Left lung (tissue), 4 donors: ENCODE measurements at regions not wholly inside any gene's neighbourhood (a gene's known extent, or its start where the extent isn't known, plus 50 kb on each side); places are given as distances from the start of the nearest gene placed in this dataset.
"Not testable (repeated sequence)": the region's sequence is repeated elsewhere in the genome, so short reads cannot be mapped to it uniquely, and the experiment has no call there.

Experiments used
- ATAC-seq: fragments of 200-7000 bp; cut with Tn5 transposase; one replicate; pipeline ENCODE4 v1.9.1; 2020; ENCODE audit warnings: moderate library complexity
- DNase-seq, 4 donors: peaks; one replicate each; pipeline ENCODE4 v3.0.0-alpha.2; 2013 to 2020
- H3K27ac ChIP-seq, 2 donors: fragments of 200-600 bp; sonication (generic) in 1 of 2; one replicate each; pipeline versions ENCODE4 v1.5.0 to v1.8.0; 2020 to 2021
- H3K27me3 ChIP-seq, 2 donors: fragments of 200-600 bp; sonication (generic) in 1 of 2; one replicate each; pipeline versions ENCODE4 v1.5.0 to v1.8.0; 2020 to 2021
- H3K36me3 ChIP-seq, 2 donors: fragments of 200-600 bp; sonication (generic) in 1 of 2; one replicate each; pipeline versions ENCODE4 v1.5.0 to v1.8.0; 2020 to 2021
- H3K4me1 ChIP-seq, 2 donors: fragments of 200-600 bp; one replicate each; pipeline ENCODE4 v1.8.0; 2021
- H3K4me3 ChIP-seq, 2 donors: fragments of 200-600 bp; sonication (generic) in 1 of 2; one replicate each; pipeline versions ENCODE4 v1.5.0 to v1.8.0; 2020 to 2021; ENCODE audit warnings: mild to moderate bottlenecking in 1 of 2
- H3K9me3 ChIP-seq, 2 donors: fragments of 200-600 bp; sonication (generic) in 1 of 2; one replicate each; pipeline versions ENCODE4 v1.5.0 to v1.8.0; 2020 to 2021
- CTCF ChIP-seq, 2 donors: fragments of 200-600 bp; sonication (generic) in 1 of 2; IDR thresholded peaks; one replicate each; pipeline versions ENCODE4 v1.5.0 to v1.8.0; 2021; ENCODE audit warnings: antibody characterized with exemption in 2 of 2
- intact Hi-C, 2 donors: fragments of 100-400 bp; cut with DNase I; formaldehyde crosslinking; loops; one replicate each; pipeline versions ENCODE4 v1.11.2 to v1.14.2; 2022
- donor health status: DM: no; HTN: yes; CAD: no.
- donor health status: DM: no; HTN: no; CAD: no.

- no peak overlapping the region for H3K4me3 ChIP-seq
- no peak for TF ChIP-seq CTCF (IDR thresholded peaks at IDR 0.05)
- no peak overlapping the region for H3K27ac ChIP-seq
- DNase-seq (no peak), ATAC-seq (no peak)
- H3K27me3 ChIP-seq: no peaks in the 10 kb centered on the region
- intact Hi-C loops: no loop called here
- no peaks in the 10 kb centered on the region for H3K36me3 ChIP-seq
- H3K4me1 ChIP-seq: no peaks in the 10 kb centered on the region
- H3K9me3 ChIP-seq: no peaks in the 10 kb centered on the region
Measured at GRCh38 chr3:140859592-140860336, 81.9 kb upstream of the SLC25A36 start.

GRCh38 chr3:140863580-140864009 is 78.0 kb upstream of the SLC25A36 start:
- intact Hi-C loops: no loop called here

GRCh38 chr3:140870351-140870750 is 71.3 kb upstream of the SLC25A36 start:
- no peaks in the 10 kb centered on the region for H3K36me3 ChIP-seq
- no peak overlapping the region for H3K27ac ChIP-seq
- no peak for TF ChIP-seq CTCF (IDR thresholded peaks at IDR 0.05)
- no peak for ATAC-seq
- H3K9me3 ChIP-seq: no peaks in the 10 kb centered on the region
- no peaks in the 10 kb centered on the region for H3K4me1 ChIP-seq
- H3K4me3 ChIP-seq: no peak overlapping the region
- DNase-seq: no peak
- no peaks in the 10 kb centered on the region for H3K27me3 ChIP-seq
- intact Hi-C loops: no loop called here

More at GRCh38 chr3:140863580-140864009, 78.0 kb upstream of the SLC25A36 start:
- Histone ChIP-seq H3K4me3 (no peak overlapping the region), H3K4me1 (no peaks in the 10 kb centered on the region), H3K36me3 (no peaks in the 10 kb centered on the region), H3K9me3 (no peaks in the 10 kb centered on the region), H3K27ac (no peak overlapping the region), H3K27me3 (no peaks in the 10 kb centered on the region)
- DNase-seq (peak in 3 of 4 donors; percentile 35 to 63 (median 44)), ATAC-seq (peak; percentile 85)
- TF ChIP-seq CTCF (IDR thresholded peaks at IDR 0.05): peak; percentile 25 to 48

- intact Hi-C loops: no loop called here
- no peak for TF ChIP-seq CTCF (IDR thresholded peaks at IDR 0.05)
- Histone ChIP-seq H3K4me1 (no peaks in the 10 kb centered on the region), H3K27me3 (no peaks in the 10 kb centered on the region), H3K4me3 (no peak overlapping the region), H3K36me3 (no peaks in the 10 kb centered on the region), H3K27ac (no peak overlapping the region), H3K9me3 (no peaks in the 10 kb centered on the region)
- no peak for ATAC-seq
- DNase-seq: no peak
Measured at GRCh38 chr3:140871022-140871421, 70.6 kb upstream of the SLC25A36 start.

- H3K27me3 ChIP-seq, H3K27ac ChIP-seq, H3K4me1 ChIP-seq, H3K36me3 ChIP-seq, DNase-seq, H3K4me3 ChIP-seq, ATAC-seq, intact Hi-C loops, H3K9me3 ChIP-seq: not testable (repeated sequence)
Measured at GRCh38 chr3:140872165-140872564, 69.5 kb upstream of the SLC25A36 start.
